H1 (cell line): ENCODE measurements at regions not wholly inside any gene's neighbourhood (a gene's known extent, or its start where the extent isn't known, plus 50 kb on each side); places are given as distances from the start of the nearest gene placed in this dataset.

ENCODE experiments used
- CTCF ChIA-PET: fragments of 300-600 bp; sonication (Branson Sonifier 250); formaldehyde crosslinking; loops from one replicate; lab custom pipeline; 2021; ENCODE audit not compliant: partially characterized antibody; lab: Charles Lee
- POLR2A ChIA-PET: fragments of 300-600 bp; sonication (Branson Sonifier 250); formaldehyde crosslinking; loops from one replicate; lab custom pipeline; 2021; ENCODE audit warnings: inconsistent platforms; ENCODE audit not compliant: partially characterized antibody; lab: Charles Lee
- DNase-seq, 2 experiments: peaks; one replicate each; pipeline versions ENCODE4 v3.0.0 to v3.0.0-alpha.2; 2010 to 2022; ENCODE audit warnings: low spot score in 2 of 2, low read depth in 1 of 2, mixed read lengths in 1 of 2
- FAIRE-seq: peaks from 2 replicates; lab custom pipeline; 2011; peaks lifted over from hg19 to GRCh38; lab: Jason Lieb, UNC
- H2AFZ ChIP-seq: 2 replicates; pipeline ENCODE4 v1.8.1; 2012; ENCODE audit warnings: low read length, inconsistent platforms
- H2AK5ac ChIP-seq: 2 replicates; pipeline ENCODE4 v1.6.1; 2013; ENCODE audit warnings: low read depth, low read length
- H2BK120ac ChIP-seq: replicated peaks from 2 replicates; pipeline ENCODE3; 2013; ENCODE audit warnings: low read depth, low read length, inconsistent platforms
- H2BK12ac ChIP-seq: 2 replicates; pipeline ENCODE4 v1.6.1; 2013; ENCODE audit warnings: low read depth, low read length
- H2BK15ac ChIP-seq: 2 replicates; pipeline ENCODE4 v1.6.1; 2013; ENCODE audit warnings: low read length
- H2BK20ac ChIP-seq: 2 replicates; pipeline ENCODE4 v1.6.1; 2013; ENCODE audit warnings: low read length
- H2BK5ac ChIP-seq: 2 replicates; pipeline ENCODE4 v1.6.1; 2013; ENCODE audit warnings: low read depth, low read length
- H3K14ac ChIP-seq: 2 replicates; pipeline ENCODE4 v1.6.1; 2013; ENCODE audit warnings: inconsistent platforms; ENCODE audit not compliant: insufficient read length
- H3K18ac ChIP-seq: 2 replicates; pipeline ENCODE4 v1.6.1; 2013; ENCODE audit warnings: low read length; ENCODE audit errors: extremely low read depth
- H3K23ac ChIP-seq: 2 replicates; pipeline ENCODE4 v1.6.1; 2013; ENCODE audit warnings: inconsistent platforms; ENCODE audit not compliant: insufficient read length
- H3K23me2 ChIP-seq: 2 replicates; pipeline ENCODE4 v1.6.1; 2013; ENCODE audit warnings: low read depth, low read length
- H3K27ac ChIP-seq: 2 replicates; pipeline ENCODE4 v1.6.1; 2011; ENCODE audit warnings: low read depth, low read length, inconsistent platforms
- H3K27me3 ChIP-seq, 4 experiments: replicated peaks in 1 of 4; 1 replicate in 1 of 4; 2 replicates in 3 of 4; pipeline versions ENCODE4 v1.6.1 to v1.8.1; 2011 to 2013; ENCODE audit warnings: low read length in 3 of 4, mild to moderate bottlenecking in 3 of 4, inconsistent platforms in 2 of 4, mixed read lengths in 2 of 4, moderate library complexity in 1 of 4; ENCODE audit not compliant: control insufficient read depth in 3 of 4, insufficient read depth in 3 of 4; ENCODE audit errors: extremely low read depth in 1 of 4
- H3K36me3 ChIP-seq, 4 experiments: 2 replicates each; pipeline versions ENCODE4 v1.6.1 to v1.8.1; 2011 to 2013; ENCODE audit warnings: mild to moderate bottlenecking in 4 of 4, low read length in 3 of 4, moderate library complexity in 2 of 4, control low read depth in 1 of 4, inconsistent platforms in 1 of 4; ENCODE audit not compliant: insufficient read depth in 4 of 4, control insufficient read depth in 2 of 4
- H3K4ac ChIP-seq: replicated peaks from 2 replicates; pipeline ENCODE3; 2013; ENCODE audit warnings: low read length, low read depth, mixed read lengths, inconsistent platforms; ENCODE audit not compliant: insufficient read length
- H3K4me1 ChIP-seq, 4 experiments: replicated peaks in 1 of 4; 1 replicate in 1 of 4; 2 replicates in 3 of 4; pipeline versions ENCODE4 v1.6.1 to v1.8.1; 2011 to 2013; ENCODE audit warnings: low read length in 3 of 4, inconsistent platforms in 2 of 4, mixed read lengths in 1 of 4; ENCODE audit not compliant: insufficient read depth in 4 of 4, control insufficient read depth in 3 of 4
- H3K4me2 ChIP-seq, 2 experiments: 2 replicates each; pipeline versions ENCODE4 v1.6.1 to v1.8.1; 2011 to 2013; ENCODE audit warnings: low read depth in 2 of 2, low read length in 2 of 2, control low read depth in 1 of 2, inconsistent platforms in 1 of 2, mild to moderate bottlenecking in 1 of 2; ENCODE audit not compliant: insufficient read depth in 1 of 2
- H3K4me3 ChIP-seq, 4 experiments: fragments of 200-600, 300-600 bp in 1 of 4; sonication (generic), shearing (Covaris generic), sonication (Bioruptor Twin) in 1 of 4; 2 replicates each; pipeline versions ENCODE4 v1.5.1 to v1.8.1; 2011 to 2016; ENCODE audit warnings: low read length in 4 of 4, low read depth in 3 of 4, control low read depth in 2 of 4, inconsistent platforms in 2 of 4, mild to moderate bottlenecking in 2 of 4, mixed read lengths in 1 of 4, moderate library complexity in 1 of 4; ENCODE audit not compliant: insufficient read depth in 2 of 4; ENCODE audit errors: extremely low read depth in 1 of 4
- H3K56ac ChIP-seq: replicated peaks from 2 replicates; pipeline ENCODE3; 2013; ENCODE audit warnings: low read depth, mild to moderate bottlenecking, mixed read lengths, low read length, inconsistent platforms; ENCODE audit not compliant: insufficient read length
- H3K79me1 ChIP-seq: 2 replicates; pipeline ENCODE4 v1.6.1; 2013; ENCODE audit warnings: low read depth, low read length, control low read depth
- H3K79me2 ChIP-seq, 2 experiments: 2 replicates each; pipeline versions ENCODE4 v1.6.1 to v1.8.1; 2012 to 2013; ENCODE audit warnings: low read length in 2 of 2, mild to moderate bottlenecking in 2 of 2, inconsistent platforms in 1 of 2; ENCODE audit not compliant: insufficient read depth in 2 of 2, control insufficient read depth in 1 of 2
- H3K9ac ChIP-seq, 4 experiments: replicated peaks in 1 of 4; 1 replicate in 1 of 4; 2 replicates in 3 of 4; pipeline versions ENCODE4 v1.6.1 to v1.8.1; 2011 to 2013; ENCODE audit warnings: low read depth in 3 of 4, low read length in 3 of 4, control low read depth in 2 of 4, mild to moderate bottlenecking in 2 of 4, moderate library complexity in 2 of 4, inconsistent platforms in 1 of 4; ENCODE audit errors: extremely low read depth in 1 of 4
- H3K9me3 ChIP-seq, 2 experiments: 2 replicates each; pipeline versions ENCODE4 v1.6.1 to v1.8.1; 2012 to 2013; ENCODE audit warnings: mild to moderate bottlenecking in 2 of 2, moderate library complexity in 2 of 2, control low read depth in 1 of 2, inconsistent platforms in 1 of 2, low read depth in 1 of 2, low read length in 1 of 2, mixed read lengths in 1 of 2; ENCODE audit not compliant: insufficient read depth in 2 of 2
- H4K20me1 ChIP-seq, 2 experiments: replicated peaks in 1 of 2; 2 replicates each; pipeline versions ENCODE3 to v1.8.1; 2011 to 2013; ENCODE audit warnings: inconsistent platforms in 2 of 2, low read length in 2 of 2, mild to moderate bottlenecking in 1 of 2; ENCODE audit not compliant: insufficient read depth in 2 of 2, control insufficient read depth in 1 of 2
- H4K5ac ChIP-seq: 2 replicates; pipeline ENCODE4 v1.6.1; 2013; ENCODE audit warnings: low read length, low read depth, mixed read lengths, inconsistent platforms; ENCODE audit not compliant: insufficient read length
- H4K8ac ChIP-seq: 2 replicates; pipeline ENCODE4 v1.8.0; 2013; ENCODE audit warnings: mild to moderate bottlenecking, moderate library complexity, low read length, inconsistent platforms; ENCODE audit not compliant: insufficient read depth; ENCODE audit errors: extremely low read depth
- H4K91ac ChIP-seq: replicated peaks from 2 replicates; pipeline ENCODE3; 2013; ENCODE audit warnings: low read length, mixed read lengths, inconsistent platforms; ENCODE audit not compliant: insufficient read length
- YY1 ChIP-seq: IDR thresholded peaks from 2 replicates; pipeline ENCODE4 v1.6.1; 2011; ENCODE audit warnings: low read depth, mild to moderate bottlenecking, low read length
- WGBS, 2 experiments: shearing (Covaris generic) in 1 of 2; methylation state at CpG; one replicate each; pipeline versions ENCODE4 v1.1.6 to v1.1.7; 2013 to 2015; ENCODE audit warnings: low lambda C conversion rate in 2 of 2, mixed read lengths in 2 of 2, inconsistent platforms in 1 of 2, low coverage in 1 of 2, missing lambda C conversion rate in 1 of 2; ENCODE audit not compliant: insufficient replicate concordance in 2 of 2, insufficient coverage in 1 of 2, insufficient read length in 1 of 2; ENCODE audit errors: extremely low coverage in 1 of 2, missing lambda C conversion rate in 1 of 2; 5-methylcytosine and 5-hydroxymethylcytosine counted together

- H3K27me3 ChIP-seq = no peaks in the 10 kb centered on the region
- H3K23ac ChIP-seq = no peak overlapping the region
- no peak overlapping the region for H2AK5ac ChIP-seq
- CTCF ChIA-PET = interaction anchor here (0.9 to 2.5 kb wide), 7 partner anchors 10 to 511 kb away, joined by 3 to 19 read pairs (median 3); no protein-coding TSS in a partner anchor
- no peak overlapping the region for H3K4ac ChIP-seq
- H3K36me3 ChIP-seq = no peaks in the 10 kb centered on the region
- H2BK5ac ChIP-seq = no peak overlapping the region
- H2BK20ac ChIP-seq = no peak overlapping the region
- no peak overlapping the region for H3K14ac ChIP-seq
- no peak overlapping the region for H3K4me2 ChIP-seq
- H4K91ac ChIP-seq = no peak overlapping the region
- no peaks in the 10 kb centered on the region for H3K9me3 ChIP-seq
- H3K23me2 ChIP-seq = no peaks in the 10 kb centered on the region
- POLR2A ChIA-PET = no interaction called here
- FAIRE-seq = no peak
- WGBS, 2 experiments = 71% methylated on average over 6 of the region's 6 CpGs; no CpG with 5 or more reads in 1 of the 2 experiments
- H3K56ac ChIP-seq = no peak overlapping the region
- H2BK120ac ChIP-seq = no peak overlapping the region
- H4K5ac ChIP-seq = no peak overlapping the region
- H4K8ac ChIP-seq = no peak overlapping the region
- H3K4me1 ChIP-seq = no peaks in the 10 kb centered on the region
- no peak overlapping the region for H2BK15ac ChIP-seq
- no peak overlapping the region for H3K18ac ChIP-seq
- H2AFZ ChIP-seq = no peak overlapping the region
- no peaks in the 10 kb centered on the region for H3K79me2 ChIP-seq
- no peak overlapping the region for H2BK12ac ChIP-seq
- H4K20me1 ChIP-seq = no peaks in the 10 kb centered on the region
- H3K27ac ChIP-seq = no peak overlapping the region
- DNase-seq = no peak
- H3K4me3 ChIP-seq = no peak overlapping the region
- no peaks in the 10 kb centered on the region for H3K79me1 ChIP-seq
- no peak overlapping the region for H3K9ac ChIP-seq
- no peak for TF ChIP-seq YY1
These were observed 162.4 kb downstream of the CAND1 start for GRCh38 chr12:67431411-67432020.
